ENCODE measurements at regions not wholly inside any gene's neighbourhood (a gene's known extent, or its start where the extent isn't known, plus 50 kb on each side); places are given as distances from the start of the nearest gene placed in this dataset.
A peak's percentile ranks its signal among the peaks of the same experiment; 100 is the strongest.
"Not testable (repeated sequence)": the region's sequence is repeated elsewhere in the genome, so short reads cannot be mapped to it uniquely, and the experiment has no call there.

DNA sequence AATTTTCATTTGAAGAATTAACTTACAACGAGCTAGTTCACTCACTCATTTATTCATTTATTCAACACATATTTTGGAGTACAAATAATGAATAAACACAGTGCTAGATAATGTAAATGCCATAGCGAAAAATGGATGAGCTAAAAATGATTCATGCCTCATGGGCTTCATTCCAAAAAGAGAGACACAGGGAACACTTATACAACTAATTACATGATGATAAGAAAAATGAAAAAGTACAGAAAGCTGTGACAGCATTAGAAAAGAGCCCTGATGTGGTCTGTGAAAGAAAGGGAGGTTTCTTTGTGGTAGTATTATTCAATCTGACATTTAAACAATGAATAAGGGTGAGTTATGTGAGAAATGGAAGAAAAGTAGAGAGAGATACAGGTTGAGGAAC lies 726.4 kb downstream of the AMY1C start:
- DNase-seq = no peak

DNA sequence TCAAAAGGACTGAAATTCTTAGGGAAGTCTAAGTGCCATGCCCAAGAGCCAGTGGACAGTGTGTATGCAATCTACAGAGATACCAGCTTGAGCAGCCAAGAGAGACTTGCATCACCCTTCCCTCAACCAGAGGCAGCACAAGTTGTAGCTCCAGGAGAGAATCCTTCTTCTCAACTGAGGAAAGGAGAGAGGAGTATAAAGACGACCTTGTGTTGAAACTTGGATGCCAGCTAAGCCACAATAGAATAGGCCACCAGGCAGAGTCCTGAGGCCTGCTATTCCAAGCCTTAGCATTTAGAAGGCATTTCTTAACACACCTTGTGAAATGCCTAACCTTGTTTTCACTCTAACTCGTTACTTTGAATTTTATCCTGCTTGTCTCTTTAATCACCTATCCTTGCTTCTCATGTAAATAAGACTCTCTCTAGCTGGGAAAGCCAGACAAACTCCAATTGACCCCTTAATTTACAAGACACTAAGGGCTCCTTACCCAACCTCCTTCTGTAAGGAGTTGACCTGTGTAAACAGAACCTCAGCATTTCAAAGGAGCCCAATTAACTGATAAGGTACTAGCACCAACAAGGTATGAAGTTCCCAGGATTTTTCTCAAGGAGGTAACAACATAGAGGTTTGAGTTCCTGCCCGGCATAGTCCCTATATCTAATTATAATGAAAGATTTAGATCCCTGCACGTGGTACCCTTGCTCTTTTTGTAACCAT lies 738.8 kb downstream of the AMY1C start:
- no peak for DNase-seq

DNA sequence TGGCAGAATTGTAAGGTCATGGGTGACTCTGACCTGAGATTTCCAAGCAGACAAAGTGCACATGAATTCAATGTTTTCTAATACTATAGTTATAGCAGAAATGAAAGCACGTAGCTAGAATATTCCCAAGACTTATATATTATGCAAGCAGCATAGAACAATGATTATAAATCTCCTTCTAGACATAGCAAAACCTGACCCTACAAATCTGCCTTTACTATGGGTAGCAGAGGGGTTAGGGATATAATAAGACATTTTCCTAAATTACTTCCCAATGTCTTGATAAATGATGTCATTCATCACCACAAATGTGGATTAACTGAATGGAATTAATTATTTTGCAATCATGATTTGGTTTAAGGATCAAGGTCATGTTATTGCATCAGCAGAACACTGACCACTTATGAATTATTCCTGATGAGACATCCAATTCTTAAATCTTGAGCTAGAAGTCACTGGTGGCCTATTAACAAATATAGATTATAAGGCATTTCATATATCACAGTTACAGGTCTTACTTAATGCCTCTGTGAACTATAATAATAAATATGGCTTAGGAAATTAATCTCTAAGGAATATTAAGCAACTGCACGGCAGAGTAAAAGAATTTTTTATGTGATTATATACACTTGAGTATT lies 776.6 kb downstream of the AMY1C start:
- no peak for DNase-seq

DNA sequence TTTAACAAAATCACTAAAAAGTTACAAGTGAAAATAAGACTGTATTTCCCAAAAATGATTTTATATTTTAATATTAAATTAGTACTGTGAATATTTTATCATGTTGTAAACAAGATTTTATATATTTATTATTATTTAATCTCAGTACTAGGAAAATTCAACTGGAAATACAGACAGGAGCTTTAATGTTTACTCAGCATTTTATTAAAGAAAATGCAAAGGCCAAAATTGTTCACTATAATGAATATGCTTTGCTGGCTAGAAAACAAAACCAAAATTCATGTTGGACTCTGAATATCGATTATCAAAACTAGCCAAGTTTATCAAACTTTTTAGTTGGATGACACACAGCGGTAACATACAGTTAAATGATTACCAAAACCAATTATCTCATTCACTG lies 782.3 kb downstream of the AMY1C start:
- DNase-seq = no peak

DNA sequence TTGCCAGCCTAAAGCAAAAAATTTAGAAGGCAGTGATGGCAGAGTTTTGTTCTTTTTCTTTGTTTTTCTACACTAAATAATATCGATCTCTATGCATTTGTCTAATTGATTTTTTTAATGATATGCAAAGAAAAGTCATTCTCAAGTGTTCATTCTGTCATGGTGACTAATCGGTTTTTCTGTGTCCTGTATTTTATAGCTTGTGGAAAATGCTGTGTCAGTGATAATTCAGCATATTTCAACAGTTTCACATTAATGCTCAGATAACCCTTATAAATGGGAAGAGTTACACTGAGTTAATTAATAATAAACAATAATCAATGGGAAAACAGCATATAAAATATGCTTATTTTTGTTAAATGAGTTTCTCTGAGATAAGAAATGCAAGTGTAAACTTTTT lies 824.9 kb downstream of the AMY1C start:
- no peak for DNase-seq

DNA sequence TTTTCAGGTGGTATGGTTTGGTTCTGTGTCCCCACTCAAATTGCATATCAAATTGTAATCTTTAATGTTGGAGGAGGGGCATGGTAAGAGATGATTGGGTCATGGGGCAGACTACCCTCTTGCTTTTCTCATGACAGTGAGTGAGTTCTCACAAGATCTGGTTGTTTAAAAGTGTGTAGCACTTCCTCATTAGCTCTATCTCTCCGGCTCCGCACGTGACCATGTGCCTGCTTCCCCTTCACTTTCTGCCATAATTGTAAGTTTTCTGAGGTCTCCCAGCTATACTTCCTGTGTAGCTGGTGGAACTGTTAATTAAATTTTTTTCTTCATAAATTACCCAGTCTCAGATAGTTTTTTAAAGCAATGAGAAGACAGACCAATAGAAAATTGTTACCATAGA lies 843.2 kb downstream of the AMY1C start:
- no peak for DNase-seq

DNA sequence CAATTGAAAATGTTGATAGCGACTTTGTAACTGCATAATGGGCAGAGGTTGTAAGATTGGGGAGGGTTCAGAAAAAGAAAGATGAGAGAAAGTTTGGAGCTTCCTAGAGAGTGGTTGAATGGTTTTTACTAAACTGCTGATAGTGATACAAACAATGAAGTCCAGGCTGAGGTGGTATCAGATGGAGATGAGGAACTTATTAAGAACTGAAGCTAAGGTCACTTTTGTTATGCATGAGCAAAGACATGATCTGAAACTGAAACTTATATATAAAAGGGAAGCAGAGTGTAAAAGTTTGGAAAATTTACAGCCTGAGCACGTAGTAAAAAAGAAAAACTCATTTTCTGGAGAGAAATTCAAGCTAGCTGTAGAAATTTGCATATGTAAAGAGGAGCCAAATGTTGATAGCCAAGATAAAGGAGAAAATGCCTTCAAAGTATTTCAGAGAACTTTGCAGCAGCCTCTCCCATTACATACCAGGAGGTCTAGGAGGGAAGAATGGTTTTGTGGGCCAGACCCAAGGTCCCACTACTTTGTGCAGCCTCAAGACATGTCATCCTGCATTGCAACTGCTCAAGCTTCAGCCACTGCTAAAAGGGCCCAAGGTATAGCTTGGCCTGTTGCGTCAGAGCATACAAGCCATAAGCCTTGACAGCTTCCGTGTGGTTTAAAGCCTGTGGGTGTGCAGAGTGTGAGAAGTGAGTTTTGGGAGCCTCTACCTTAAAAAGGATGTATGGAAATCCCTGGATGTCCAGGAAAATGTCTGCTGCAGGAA lies 843.9 kb downstream of the AMY1C start:
- DNase-seq = no peak

DNA sequence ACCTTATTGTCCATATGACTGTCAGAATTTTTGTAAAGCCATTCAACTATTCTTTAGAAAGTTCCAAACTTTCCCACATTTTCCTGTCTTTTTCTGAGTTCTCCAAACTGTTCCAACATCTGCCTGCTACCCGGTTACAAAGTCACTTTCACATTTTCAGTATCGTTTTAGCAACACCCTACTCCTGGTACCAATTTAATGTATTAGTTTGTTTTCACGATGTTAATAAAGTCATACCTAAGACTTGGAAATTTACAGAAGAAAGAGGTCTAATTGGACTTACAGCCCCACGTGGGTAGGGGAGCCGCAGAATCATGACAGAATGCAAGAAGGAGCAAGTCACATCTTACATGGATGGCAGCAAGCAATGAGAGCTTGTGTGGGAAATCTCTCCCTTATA lies 867.8 kb downstream of the AMY1C start:
- DNase-seq = no peak

DNA sequence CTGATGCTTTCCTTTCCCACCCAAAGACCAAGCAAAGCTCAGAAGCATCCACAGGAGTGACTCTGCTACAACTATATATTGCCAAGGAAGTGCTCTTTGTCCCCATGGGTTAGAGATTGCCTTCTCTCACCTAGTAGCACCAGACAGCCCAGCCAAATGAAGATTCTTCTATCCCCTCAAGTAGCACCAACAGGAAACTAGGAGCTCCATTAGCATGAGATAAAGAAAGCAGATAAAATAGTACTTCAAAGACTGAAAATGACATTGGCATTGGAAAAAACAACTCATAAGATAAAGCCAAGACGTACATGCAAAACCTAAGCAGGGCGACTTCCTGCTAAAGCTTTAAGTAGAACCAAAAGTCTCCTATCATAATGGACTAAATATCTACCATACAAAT lies 871.5 kb downstream of the AMY1C start:
- DNase-seq = no peak

DNA sequence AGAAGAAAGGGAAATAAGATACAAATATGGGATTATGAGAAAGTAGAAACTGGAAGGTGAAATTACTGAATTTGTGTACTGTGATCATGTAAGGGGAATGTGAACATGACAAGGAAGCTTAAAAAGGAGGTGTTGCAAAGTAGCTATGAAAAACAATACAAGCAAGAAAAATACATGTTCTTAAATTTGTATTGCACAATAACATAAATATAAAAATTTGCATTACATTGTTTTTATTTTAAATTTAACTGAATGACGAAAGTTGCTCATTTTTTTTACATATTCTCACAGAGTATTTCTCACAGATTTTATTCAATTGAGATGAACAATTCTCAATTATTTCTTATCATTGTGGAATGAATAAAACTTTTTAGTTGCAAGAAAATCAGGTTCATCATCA lies 874.8 kb downstream of the AMY1C start:
- DNase-seq = no peak

DNA sequence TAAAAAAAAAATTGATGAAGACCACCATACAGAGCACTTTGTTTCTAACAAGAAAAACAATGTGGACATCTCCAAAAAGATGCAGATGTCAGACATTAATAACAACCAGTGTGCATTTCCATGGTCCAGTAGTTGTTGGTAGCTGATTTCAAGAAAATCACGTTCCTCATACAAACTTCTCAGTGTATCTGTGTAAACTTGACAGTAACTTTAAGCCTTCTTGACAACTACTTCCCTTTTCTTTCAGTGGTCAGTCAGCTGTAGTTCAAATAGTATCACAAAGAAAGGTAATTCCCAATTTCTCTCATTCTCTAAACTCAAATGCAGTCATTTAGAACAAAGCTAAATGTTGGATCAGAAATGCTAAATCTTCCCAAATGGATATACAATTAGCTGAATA lies 879.9 kb downstream of the AMY1C start:
- no peak for DNase-seq

DNA sequence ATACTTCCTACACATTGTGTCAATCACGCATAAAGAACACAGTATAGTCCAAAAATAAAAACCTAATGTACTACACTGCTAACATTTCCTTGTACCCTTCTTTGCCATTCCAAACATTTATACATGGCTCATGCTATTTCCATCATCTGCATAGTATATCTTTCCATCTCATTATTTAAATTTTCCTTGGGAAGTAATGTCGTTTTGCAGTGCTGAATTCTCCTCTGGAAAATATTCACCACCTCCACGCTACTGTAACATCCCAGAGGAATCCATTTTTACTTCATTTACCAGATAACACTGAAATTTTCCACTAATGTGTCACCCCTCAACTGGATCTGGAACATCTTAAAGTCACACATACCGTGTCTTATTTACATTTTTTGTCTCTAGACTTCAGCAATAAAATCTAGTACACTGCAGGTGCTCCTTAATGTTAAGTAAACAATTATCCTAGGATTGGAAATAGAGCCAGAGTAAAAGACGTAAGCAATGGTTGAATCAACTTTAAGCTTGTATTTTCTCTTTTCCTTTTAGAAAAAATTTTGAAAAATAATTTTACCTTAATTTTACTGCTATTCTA lies 881.0 kb downstream of the AMY1C start:
- peak; percentile 35 for DNase-seq

DNA sequence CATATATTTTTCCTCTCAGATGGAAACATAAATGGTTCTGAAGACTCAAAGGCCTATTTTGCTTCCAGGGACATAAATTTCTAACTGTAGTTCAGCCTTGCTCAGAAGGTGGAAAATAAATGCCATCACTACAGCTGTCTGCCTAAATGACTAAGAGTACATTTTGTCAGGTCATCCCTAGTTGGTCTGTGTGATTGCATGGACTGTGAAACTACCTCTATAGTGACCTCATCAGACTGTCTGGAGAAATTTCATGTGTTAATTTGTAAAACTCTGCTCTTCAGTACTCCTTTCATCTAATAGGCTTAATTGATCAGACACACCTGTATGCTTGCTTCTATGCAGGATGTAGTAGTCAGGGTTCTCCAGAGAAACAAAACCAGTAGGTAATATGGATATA lies 886.9 kb downstream of the AMY1C start:
- no peak for DNase-seq

DNA sequence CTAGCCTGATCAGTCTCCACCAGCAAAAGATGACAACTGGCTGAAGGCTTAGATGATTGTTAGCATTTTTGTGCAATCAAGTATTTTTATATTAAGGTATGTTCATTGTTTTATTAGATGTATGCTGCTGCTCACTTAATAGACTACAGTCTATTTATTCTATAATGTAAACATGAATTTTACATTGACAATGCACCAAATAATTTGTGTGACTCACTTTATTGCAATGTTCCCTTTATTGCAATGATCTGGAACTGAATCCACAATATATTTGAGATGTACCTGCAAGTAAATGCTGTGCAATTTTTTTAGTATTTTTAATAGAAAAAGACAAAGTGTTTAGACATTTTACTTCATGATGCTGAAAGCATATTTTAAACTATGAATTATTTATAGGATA lies 896.5 kb downstream of the AMY1C start:
- DNase-seq = no peak

DNA sequence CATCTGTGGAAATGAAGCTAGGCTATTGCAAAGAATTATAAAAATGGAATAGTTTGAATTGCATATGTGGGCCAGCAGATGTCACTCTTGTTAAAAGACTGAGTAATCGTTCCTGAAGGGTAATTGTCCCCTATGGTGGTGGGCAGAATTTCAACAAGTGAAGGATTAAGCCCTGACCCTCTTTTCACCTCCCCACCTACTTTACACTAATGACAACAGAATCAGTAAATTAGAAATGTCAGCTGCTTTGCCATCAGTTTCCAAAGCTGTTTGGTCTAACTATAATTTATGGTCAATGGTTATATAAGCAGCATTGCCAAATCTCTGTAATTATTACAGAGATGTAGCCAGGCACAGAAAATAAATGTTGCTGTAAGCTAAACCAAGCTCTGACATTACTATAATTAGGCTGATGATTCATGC lies 898.6 kb downstream of the AMY1C start:
- DNase-seq = peak; percentile 74

DNA sequence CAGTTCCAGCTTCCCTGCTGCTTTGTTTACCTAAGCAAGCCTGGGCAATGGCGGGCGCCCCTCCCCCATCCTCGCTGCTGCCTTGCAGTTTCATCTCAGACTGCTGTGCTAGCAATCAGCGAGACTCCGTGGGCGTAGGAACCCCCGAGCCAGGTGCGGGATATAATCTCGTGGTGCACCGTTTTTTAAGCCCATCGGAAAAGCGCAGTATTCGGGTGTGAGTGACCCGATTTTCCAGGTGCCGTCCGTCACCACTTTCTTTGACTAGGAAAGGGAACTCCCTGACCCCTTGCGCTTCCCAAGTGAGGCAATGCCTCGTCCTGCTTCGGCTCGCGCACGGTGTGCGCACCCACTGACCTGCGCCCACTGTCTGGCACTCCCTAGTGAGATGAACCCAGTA lies 914.7 kb downstream of the AMY1C start:
- not testable (repeated sequence) for DNase-seq

DNA sequence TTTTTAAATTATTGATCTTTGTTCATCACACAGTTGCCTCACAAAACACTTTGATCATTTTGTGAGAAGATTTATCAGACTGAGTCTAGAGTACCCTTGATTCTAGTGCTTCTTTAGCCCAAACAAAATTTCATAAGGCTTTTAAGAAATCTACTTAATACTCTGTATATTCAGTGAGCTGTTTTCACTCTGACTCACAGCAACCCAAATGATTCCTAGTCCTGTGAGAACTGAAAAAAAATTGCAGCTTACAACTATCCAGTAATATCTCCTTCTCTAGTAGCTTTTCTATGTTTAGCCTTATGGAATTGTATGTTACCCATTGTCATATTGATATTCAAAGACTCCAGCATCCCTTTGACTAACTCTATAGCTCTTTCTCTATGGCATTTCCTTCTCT lies 915.6 kb downstream of the AMY1C start:
- no peak for DNase-seq

DNA sequence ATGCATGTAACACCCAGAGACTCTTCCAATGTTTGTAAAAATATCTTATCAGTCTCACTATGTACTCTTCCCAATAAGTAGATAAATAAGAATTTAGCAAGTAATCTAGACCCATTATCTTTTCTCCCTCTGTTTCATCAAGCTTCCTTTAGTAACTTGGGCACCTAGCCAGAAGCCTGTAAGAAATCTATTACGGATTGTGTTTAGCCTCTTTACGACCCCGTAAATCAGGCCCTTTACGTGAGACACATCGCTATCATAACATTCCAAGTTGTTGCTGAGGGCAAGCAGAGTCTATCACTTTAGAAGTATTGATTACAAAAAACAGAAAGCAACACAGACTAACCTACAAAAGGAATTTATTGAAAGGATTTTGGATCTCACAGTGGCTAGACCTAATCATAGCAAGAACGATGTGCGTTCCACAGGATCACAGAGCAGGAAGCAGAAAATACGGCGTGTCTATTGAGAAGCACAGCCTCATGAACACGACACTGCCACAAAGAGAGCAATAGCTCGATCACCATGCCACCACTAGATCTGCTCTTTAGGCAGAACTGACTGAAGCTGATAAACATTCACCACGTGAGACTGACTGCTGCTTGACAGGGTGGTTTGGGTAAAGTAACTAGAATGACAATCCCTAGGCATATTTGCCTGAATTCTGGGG lies 922.1 kb downstream of the AMY1C start:
- peak; percentile 26 for DNase-seq

DNA sequence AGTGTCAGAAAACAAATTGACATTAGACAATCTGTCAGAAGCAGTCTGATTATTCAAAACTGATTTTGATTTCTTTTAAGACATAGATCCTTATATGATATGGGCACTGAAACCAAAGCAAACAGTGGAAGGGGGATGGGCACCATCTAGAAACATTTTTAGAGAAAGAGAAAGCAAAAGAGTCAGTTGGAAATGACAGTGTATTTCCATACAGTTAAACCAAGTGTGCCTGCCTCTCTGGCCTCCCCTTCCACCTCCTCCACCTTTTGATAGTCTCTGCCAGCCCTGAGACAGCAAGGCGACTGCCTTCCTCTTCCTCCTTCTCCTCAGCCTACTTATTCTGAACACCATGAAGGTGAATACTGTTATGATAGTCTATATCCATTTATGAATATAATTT lies 949.7 kb downstream of the AMY1C start:
- DNase-seq = no peak

DNA sequence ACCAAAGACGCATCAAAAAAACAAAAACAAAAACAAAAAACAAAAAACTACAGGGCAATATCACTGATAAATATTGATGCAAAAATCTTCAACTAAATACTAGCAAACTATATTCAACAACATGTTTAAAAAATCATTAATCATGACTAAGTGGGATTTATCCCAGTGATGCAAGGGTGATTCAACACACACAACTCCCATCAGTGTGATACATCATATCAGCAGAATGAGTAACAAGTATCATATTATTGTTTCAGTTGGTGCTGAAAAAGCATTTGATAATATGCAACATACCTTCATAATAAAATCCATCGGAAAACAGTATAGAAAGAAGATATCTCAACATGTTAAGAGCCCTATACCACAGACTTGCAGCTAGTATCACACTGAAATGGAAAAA lies 953.0 kb downstream of the AMY1C start:
- DNase-seq = no peak

DNA sequence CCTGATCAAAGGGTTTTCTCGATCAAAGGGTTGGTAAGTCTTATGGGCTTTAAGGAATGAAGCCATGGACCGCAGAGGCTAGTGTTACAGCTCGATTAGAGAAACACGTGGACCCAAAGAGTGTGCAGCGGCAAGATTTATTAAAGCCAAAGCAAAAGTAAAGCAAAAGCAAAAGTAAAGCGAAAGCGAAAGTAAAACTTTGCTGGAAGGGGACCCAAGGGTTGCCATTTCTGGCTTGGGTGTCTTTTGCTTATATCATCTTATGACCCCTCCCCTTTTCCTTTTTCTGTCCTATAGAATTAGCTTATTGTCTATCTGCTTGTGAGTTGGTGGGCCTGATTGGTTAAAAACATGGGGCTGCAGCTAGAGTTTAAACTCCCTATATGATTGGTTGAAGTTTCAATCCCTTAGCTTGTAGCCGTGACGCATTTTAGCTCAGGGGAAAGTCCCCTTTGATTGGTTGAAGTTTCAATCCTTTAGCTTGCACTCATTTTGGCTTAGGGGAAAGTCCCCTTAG lies 957.0 kb downstream of the AMY1C start:
- DNase-seq = no peak

DNA sequence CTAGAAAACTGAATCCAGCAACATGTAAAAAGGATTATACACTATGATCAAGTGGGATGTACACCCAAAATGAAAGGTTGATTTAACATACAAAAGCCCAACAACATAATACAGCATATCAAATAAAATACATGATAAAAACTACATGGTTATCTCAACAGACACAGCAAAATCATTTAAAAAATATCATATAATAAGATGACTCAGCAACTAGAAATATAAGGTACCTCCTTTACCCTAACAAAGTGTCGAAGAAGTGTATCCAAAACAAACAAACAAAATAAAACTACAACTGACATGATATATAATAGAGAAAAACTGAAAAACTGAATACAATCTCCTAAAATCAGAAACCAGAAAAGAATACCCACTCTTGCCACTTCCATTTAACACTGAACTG lies 969.1 kb downstream of the AMY1C start:
- no peak for DNase-seq

DNA sequence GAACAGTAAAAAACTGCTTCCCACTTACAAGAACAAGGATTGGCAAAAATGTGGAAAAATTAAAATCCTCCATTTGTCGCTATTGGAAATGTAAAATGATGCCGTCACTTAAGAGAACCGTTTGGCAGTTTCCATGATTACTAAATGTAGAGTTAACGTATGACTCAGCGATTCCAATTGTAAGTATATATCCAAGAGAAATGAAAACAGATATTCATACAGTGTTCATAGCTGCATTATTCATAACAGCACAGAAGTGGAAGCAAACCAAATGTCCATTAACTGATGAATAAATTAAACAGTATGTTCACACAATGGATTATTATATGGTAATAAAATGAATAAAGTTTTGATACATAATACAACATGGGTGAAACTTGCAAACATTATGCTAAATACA lies 971.0 kb downstream of the AMY1C start:
- no peak for DNase-seq

All from SHP77 treated with DMSO at 0.1 percent for 48 hours (cell line).